ENCODE measurements at regions not wholly inside any gene's neighbourhood (a gene's known extent, or its start where the extent isn't known, plus 50 kb on each side); places are given as distances from the start of the nearest gene placed in this dataset.

DNA sequence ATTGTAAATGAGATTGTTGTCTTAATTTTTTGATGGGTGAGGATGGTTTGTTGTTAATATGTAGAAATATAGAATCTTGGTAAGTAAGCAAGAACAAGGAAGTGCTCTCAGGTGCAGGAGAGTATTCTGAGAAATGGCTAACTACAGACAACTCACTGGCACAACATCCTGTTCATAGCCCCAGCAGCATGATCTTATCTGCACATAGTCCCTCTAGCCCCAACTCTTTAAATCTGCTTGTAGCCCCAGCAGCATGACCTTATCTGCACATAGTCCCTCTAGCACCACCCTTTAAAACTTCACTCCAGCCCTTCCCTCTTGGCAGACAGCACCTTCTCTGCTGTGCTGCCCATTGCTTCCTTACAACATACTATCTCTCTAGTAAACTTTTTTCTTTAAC is 1957.1 kb upstream of the ADGRL3 start:
- Histone ChIP-seq H3K9me3 (no peaks in the 10 kb centered on the region), H3K4me3 (no peak overlapping the region), H3K27me3 (no peaks in the 10 kb centered on the region), H3K36me3 (no peaks in the 10 kb centered on the region), H3K27ac (no peak overlapping the region), H3K4me1 (no peaks in the 10 kb centered on the region)
- no peak for DNase-seq
- TF ChIP-seq, protein P1, sequence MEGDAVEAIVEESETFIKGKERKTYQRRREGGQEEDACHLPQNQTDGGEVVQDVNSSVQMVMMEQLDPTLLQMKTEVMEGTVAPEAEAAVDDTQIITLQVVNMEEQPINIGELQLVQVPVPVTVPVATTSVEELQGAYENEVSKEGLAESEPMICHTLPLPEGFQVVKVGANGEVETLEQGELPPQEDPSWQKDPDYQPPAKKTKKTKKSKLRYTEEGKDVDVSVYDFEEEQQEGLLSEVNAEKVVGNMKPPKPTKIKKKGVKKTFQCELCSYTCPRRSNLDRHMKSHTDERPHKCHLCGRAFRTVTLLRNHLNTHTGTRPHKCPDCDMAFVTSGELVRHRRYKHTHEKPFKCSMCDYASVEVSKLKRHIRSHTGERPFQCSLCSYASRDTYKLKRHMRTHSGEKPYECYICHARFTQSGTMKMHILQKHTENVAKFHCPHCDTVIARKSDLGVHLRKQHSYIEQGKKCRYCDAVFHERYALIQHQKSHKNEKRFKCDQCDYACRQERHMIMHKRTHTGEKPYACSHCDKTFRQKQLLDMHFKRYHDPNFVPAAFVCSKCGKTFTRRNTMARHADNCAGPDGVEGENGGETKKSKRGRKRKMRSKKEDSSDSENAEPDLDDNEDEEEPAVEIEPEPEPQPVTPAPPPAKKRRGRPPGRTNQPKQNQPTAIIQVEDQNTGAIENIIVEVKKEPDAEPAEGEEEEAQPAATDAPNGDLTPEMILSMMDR (IDR thresholded peaks at IDR 0.05) = no peak
- no peak for TF ChIP-seq POLR2A (IDR thresholded peaks at IDR 0.05)

DNA sequence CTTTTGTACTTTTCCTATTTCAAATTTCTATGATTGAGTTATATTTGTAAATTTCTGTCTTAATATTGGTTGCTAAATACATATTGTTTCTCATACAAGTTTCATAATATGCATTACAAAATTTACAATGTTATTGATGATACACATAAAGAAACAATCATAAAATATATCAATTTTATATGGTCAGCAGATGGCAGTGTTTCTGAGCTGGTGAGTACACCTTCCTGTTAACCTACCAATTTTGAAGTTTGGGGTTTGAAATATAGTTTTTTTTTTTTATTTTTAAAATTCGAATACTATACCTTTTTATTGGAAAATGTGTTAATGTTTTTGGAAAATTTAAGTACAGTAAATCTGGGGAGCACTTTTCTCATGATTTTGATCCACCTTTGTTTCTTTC is 1953.1 kb upstream of the ADGRL3 start:
- TF ChIP-seq, protein P1 (IDR thresholded peaks at IDR 0.05) = no peak
- no peak for TF ChIP-seq POLR2A (IDR thresholded peaks at IDR 0.05)
- Histone ChIP-seq H3K27me3 (no peaks in the 10 kb centered on the region), H3K9me3 (no peaks in the 10 kb centered on the region), H3K27ac (no peak overlapping the region), H3K36me3 (no peaks in the 10 kb centered on the region), H3K4me3 (no peak overlapping the region), H3K4me1 (no peaks in the 10 kb centered on the region)
- no peak for DNase-seq

DNA sequence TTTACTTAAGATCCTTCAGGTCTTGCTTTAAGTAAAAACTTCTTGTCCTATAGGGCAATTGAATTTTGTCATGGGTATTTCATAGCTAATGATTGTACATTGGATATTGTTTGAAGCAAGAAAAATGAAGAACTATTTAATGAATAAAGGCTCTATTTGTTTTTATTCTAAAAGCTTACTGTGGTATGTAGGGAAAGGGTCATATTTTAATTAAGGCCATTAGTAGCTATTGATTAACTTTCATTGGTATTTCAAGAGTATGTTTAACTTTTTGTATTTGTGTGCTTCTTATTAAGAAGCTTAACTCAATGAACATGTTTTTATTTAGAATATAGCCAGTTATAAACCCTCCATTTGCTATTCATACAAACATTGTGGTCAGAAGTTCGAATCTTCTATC is 1951.8 kb upstream of the ADGRL3 start:
- Histone ChIP-seq H3K36me3 (no peaks in the 10 kb centered on the region), H3K27ac (no peak overlapping the region), H3K9me3 (no peaks in the 10 kb centered on the region), H3K4me1 (no peaks in the 10 kb centered on the region), H3K27me3 (no peaks in the 10 kb centered on the region), H3K4me3 (no peak overlapping the region)
- TF ChIP-seq, protein P1 (IDR thresholded peaks at IDR 0.05) = no peak
- no peak for TF ChIP-seq POLR2A (IDR thresholded peaks at IDR 0.05)
- DNase-seq = no peak

DNA sequence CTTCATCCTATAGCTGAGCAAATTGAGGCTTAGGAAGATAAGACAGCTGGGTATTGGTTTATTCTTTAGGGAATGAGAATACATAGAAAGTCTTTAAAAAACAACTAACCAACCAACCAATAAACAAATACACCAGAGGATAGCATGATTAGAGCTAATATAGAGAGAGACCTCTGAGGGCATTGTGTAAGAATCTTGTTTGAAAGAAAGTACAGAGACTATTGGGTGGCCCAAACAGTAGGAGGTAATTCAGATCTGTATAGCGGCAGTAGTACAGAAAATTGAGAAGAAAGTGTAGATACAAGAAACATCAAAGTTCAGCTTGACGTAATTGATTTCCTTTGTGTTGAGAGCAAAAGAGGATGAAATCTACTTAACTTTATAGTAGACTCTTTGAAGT is 1951.0 kb upstream of the ADGRL3 start:
- TF ChIP-seq POLR2A (IDR thresholded peaks at IDR 0.05) = no peak
- TF ChIP-seq, protein P1 (IDR thresholded peaks at IDR 0.05) = no peak
- Histone ChIP-seq H3K4me1 (no peaks in the 10 kb centered on the region), H3K36me3 (no peaks in the 10 kb centered on the region), H3K27ac (no peak overlapping the region), H3K4me3 (no peak overlapping the region), H3K27me3 (no peaks in the 10 kb centered on the region), H3K9me3 (no peaks in the 10 kb centered on the region)
- no peak for DNase-seq

DNA sequence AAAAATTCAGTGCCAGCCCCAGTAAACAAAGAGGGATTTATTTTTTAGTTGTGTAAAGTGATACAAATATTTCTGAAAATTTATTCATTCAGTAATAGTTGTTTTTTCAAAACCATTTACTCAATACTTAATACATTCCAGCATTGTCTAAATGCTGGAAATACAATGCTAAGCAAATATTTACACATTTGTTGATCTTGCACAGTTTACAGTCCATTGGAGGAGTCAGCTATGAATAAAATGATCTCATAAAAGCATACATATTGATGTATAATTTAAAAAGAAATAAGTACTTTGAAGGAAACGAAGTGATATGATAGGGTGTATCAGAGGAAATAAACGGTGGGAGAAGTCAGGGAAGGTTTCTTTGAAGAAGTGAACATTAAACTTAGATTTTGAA is 1942.1 kb upstream of the ADGRL3 start:
- no peaks in the 10 kb centered on the region for H3K9me3 ChIP-seq

More for the DNA sequence above, 1942.1 kb upstream of the ADGRL3 start:
- H3K27ac ChIP-seq = no peak overlapping the region
- no peaks in the 10 kb centered on the region for H3K4me1 ChIP-seq
- no peaks in the 10 kb centered on the region for H3K36me3 ChIP-seq
- no peak for DNase-seq
- H3K27me3 ChIP-seq = no peaks in the 10 kb centered on the region
- no peak overlapping the region for H3K4me3 ChIP-seq
- no peak for TF ChIP-seq POLR2A (IDR thresholded peaks at IDR 0.05)
- TF ChIP-seq, protein P1 (IDR thresholded peaks at IDR 0.05) = no peak

Measured in Peyer's patch (tissue), 4 donors.